Inflammatory macrophage treated with lipopolysaccharide for 1 hour (primary cell): ENCODE measurements at regions not wholly inside any gene's neighbourhood (a gene's known extent, or its start where the extent isn't known, plus 50 kb on each side); places are given as distances from the start of the nearest gene placed in this dataset.

Source experiments
- DNase-seq, 2 donors: peaks; one replicate each; pipeline ENCODE4 v3.0.0-alpha.2; 2020 to 2022

DNA sequence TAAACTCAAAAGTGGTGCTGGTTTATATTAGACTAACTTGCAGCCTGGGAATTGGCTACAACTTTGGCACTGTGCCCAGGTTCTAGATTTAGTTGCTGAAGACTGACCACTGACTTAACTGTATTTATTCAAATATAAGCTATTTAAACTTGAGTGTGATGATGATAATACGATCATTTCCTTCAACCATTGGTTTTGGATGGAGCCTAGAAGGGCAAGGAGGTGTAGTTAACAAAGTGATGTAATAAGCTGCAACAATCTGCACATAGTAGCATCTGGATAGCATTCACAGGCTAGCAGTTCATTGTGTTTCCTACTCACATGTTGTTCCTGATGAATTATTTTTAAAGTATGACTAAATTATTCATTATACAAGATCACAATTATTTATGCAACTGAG is 55.2 kb upstream of the DACH1 start:
- no peak for DNase-seq
